Naive thymus-derived CD4-positive, alpha-beta T cell (primary cell): ENCODE measurements at regions not wholly inside any gene's neighbourhood (a gene's known extent, or its start where the extent isn't known, plus 50 kb on each side); places are given as distances from the start of the nearest gene placed in this dataset.

Experiments
- ATAC-seq: fragments of 150-1000 bp; cut with Tn5 transposase; 2 replicates; pipeline ENCODE4 v1.10.0; 2021; ENCODE audit warnings: mild to moderate bottlenecking, moderate library complexity
- CTCF ChIA-PET: fragments of 350-600 bp; sonication (Branson Sonifier 250); formaldehyde crosslinking; loops from one replicate; lab custom pipeline; 2021; ENCODE audit warnings: antibody characterized with exemption; lab: Charles Lee
- POLR2A ChIA-PET: fragments of 350-600 bp; sonication (Branson Sonifier 250); formaldehyde crosslinking; loops from one replicate; lab custom pipeline; 2021; ENCODE audit warnings: antibody characterized with exemption, inconsistent platforms; lab: Charles Lee
- DNase-seq, 9 donors: peaks; one replicate each; pipeline versions ENCODE4 v3.0.0 to v3.0.0-alpha.2; 2020 to 2022; ENCODE audit warnings: mixed read lengths in 1 of 9
- H3K27ac ChIP-seq: one replicate; pipeline ENCODE4 v1.7.0; 2013; ENCODE audit warnings: mild to moderate bottlenecking, low read depth, low read length, moderate library complexity
- H3K27me3 ChIP-seq, 2 donors: one replicate each; pipeline ENCODE4 v1.7.0; 2013; ENCODE audit warnings: low read length in 2 of 2, mild to moderate bottlenecking in 2 of 2, moderate library complexity in 2 of 2; ENCODE audit not compliant: control insufficient read depth in 2 of 2, insufficient read depth in 2 of 2
- H3K36me3 ChIP-seq, 3 experiments: 1 replicate in 2 of 3; 2 replicates in 1 of 3; pipeline ENCODE4 v1.7.0; 2013; ENCODE audit warnings: low read length in 3 of 3, mild to moderate bottlenecking in 3 of 3, moderate library complexity in 1 of 3; ENCODE audit not compliant: insufficient read depth in 3 of 3, control insufficient read depth in 2 of 3
- H3K4me1 ChIP-seq, 2 donors: one replicate each; pipeline ENCODE4 v1.7.0; 2013; ENCODE audit warnings: low read length in 2 of 2, mild to moderate bottlenecking in 2 of 2, moderate library complexity in 1 of 2; ENCODE audit not compliant: control insufficient read depth in 2 of 2, insufficient read depth in 2 of 2
- H3K4me3 ChIP-seq: 2 replicates; pipeline ENCODE4 v1.7.0; 2013; ENCODE audit warnings: mild to moderate bottlenecking, low read length
- H3K9me3 ChIP-seq, 3 experiments: 1 replicate in 2 of 3; 2 replicates in 1 of 3; pipeline ENCODE4 v1.7.0; 2013; ENCODE audit warnings: low read length in 3 of 3; ENCODE audit not compliant: control insufficient read depth in 2 of 3
- H3K27ac Mint-ChIP-seq, 9 donors: one replicate each; pipeline ENCODE4 v1.8.0; 2020 to 2022; ENCODE audit warnings: mixed read lengths in 9 of 9, mild to moderate bottlenecking in 8 of 9, moderate library complexity in 5 of 9, inconsistent platforms in 2 of 9
- H3K27me3 Mint-ChIP-seq, 5 donors: one replicate each; pipeline ENCODE4 v1.8.0; 2021 to 2022; ENCODE audit warnings: mixed read lengths in 5 of 5, mild to moderate bottlenecking in 1 of 5
- H3K36me3 Mint-ChIP-seq, 5 donors: one replicate each; pipeline ENCODE4 v1.8.0; 2020 to 2022; ENCODE audit warnings: mixed read lengths in 5 of 5, mild to moderate bottlenecking in 3 of 5, inconsistent platforms in 1 of 5
- H3K4me1 Mint-ChIP-seq, 7 donors: one replicate each; pipeline ENCODE4 v1.8.0; 2020 to 2022; ENCODE audit warnings: mixed read lengths in 7 of 7, mild to moderate bottlenecking in 3 of 7, inconsistent platforms in 1 of 7
- H3K4me3 Mint-ChIP-seq, 10 donors: one replicate each; pipeline ENCODE4 v1.8.0; 2020 to 2022; ENCODE audit warnings: mild to moderate bottlenecking in 10 of 10, mixed read lengths in 10 of 10, moderate library complexity in 6 of 10, inconsistent platforms in 2 of 10
- H3K9me3 Mint-ChIP-seq, 11 donors: one replicate each; pipeline ENCODE4 v1.8.0; 2020 to 2022; ENCODE audit warnings: mixed read lengths in 11 of 11, mild to moderate bottlenecking in 4 of 11, inconsistent platforms in 1 of 11, moderate library complexity in 1 of 11
- intact Hi-C, 2 donors: fragments of 100-400 bp; cut with micrococcal nuclease; formaldehyde crosslinking; loops; one replicate each; pipeline ENCODE4 v1.15.1; 2023

GRCh38 chr6:80636689-80637088 lies 530.2 kb downstream of the BCKDHB start:
- POLR2A ChIA-PET, result no interaction called here
- H3K27ac ChIP-seq, result no peak overlapping the region
- Mint-ChIP-seq H3K4me1 (no peaks in the 10 kb centered on the region), H3K27ac (no peak overlapping the region), H3K9me3 (peaks cover 0 to 8% (median 0%) of the 10 kb centered on the region in 11 donors), H3K36me3 (no peaks in the 10 kb centered on the region), H3K4me3 (no peak overlapping the region), H3K27me3 (peaks cover 0 to 8% (median 0%) of the 10 kb centered on the region in 5 donors)
- no peaks in the 10 kb centered on the region for H3K27me3 ChIP-seq
- no peaks in the 10 kb centered on the region for H3K9me3 ChIP-seq
- ATAC-seq (no peak), DNase-seq (no peak)
- no peaks in the 10 kb centered on the region for H3K4me1 ChIP-seq
- no peaks in the 10 kb centered on the region for H3K36me3 ChIP-seq
- intact Hi-C loops, result no loop called here
- no peak overlapping the region for H3K4me3 ChIP-seq
- CTCF ChIA-PET, result no interaction called here

GRCh38 chr6:80633412-80633811 lies 526.9 kb downstream of the BCKDHB start:
- Histone ChIP-seq H3K36me3 (no peaks in the 10 kb centered on the region), H3K4me1 (no peaks in the 10 kb centered on the region), H3K27ac (no peak overlapping the region), H3K4me3 (no peak overlapping the region), H3K27me3 (no peaks in the 10 kb centered on the region), H3K9me3 (no peaks in the 10 kb centered on the region)
- peaks cover 0 to 8% (median 0%) of the 10 kb centered on the region in 11 donors for H3K9me3 Mint-ChIP-seq
- ATAC-seq (no peak), DNase-seq (no peak)
- H3K27ac Mint-ChIP-seq, result no peak overlapping the region
- ChIA-PET CTCF (no interaction called here), POLR2A (interaction anchor here (0.8 kb wide), 1 partner anchor 9 kb away, joined by 3 read pairs; no protein-coding TSS in a partner anchor)
- intact Hi-C loops, result no loop called here
- peaks cover 0 to 6% (median 0%) of the 10 kb centered on the region in 5 donors for H3K27me3 Mint-ChIP-seq
- H3K4me1 Mint-ChIP-seq, result no peaks in the 10 kb centered on the region
- no peak overlapping the region for H3K4me3 Mint-ChIP-seq
- no peaks in the 10 kb centered on the region for H3K36me3 Mint-ChIP-seq

GRCh38 chr6:80625405-80625804 lies 518.9 kb downstream of the BCKDHB start:
- ChIA-PET CTCF (no interaction called here), POLR2A (no interaction called here)
- H3K9me3 Mint-ChIP-seq, result peaks cover 0 to 24% (median 10%) of the 10 kb centered on the region in 11 donors

GRCh38 chr6:80623066-80623815 lies 516.8 kb downstream of the BCKDHB start:
- DNase-seq, result no peak
- Histone ChIP-seq H3K27me3 (no peaks in the 10 kb centered on the region), H3K4me1 (no peaks in the 10 kb centered on the region), H3K4me3 (no peak overlapping the region), H3K36me3 (no peaks in the 10 kb centered on the region), H3K9me3 (no peaks in the 10 kb centered on the region), H3K27ac (no peak overlapping the region)
- Mint-ChIP-seq H3K36me3 (peaks cover 0 to 5% (median 0%) of the 10 kb centered on the region in 5 donors), H3K4me1 (no peaks in the 10 kb centered on the region), H3K4me3 (no peak overlapping the region), H3K9me3 (peaks cover 0 to 21% (median 10%) of the 10 kb centered on the region in 11 donors), H3K27me3 (peaks cover 0 to 4% (median 0%) of the 10 kb centered on the region in 5 donors), H3K27ac (no peak overlapping the region)
- CTCF ChIA-PET, result no interaction called here
- no peak for ATAC-seq
- POLR2A ChIA-PET, result no interaction called here
- intact Hi-C loops, result no loop called here

More at GRCh38 chr6:80625405-80625804, 518.9 kb downstream of the BCKDHB start:
- Histone ChIP-seq H3K27ac (no peak overlapping the region), H3K36me3 (no peaks in the 10 kb centered on the region), H3K27me3 (no peaks in the 10 kb centered on the region), H3K9me3 (no peaks in the 10 kb centered on the region), H3K4me1 (no peaks in the 10 kb centered on the region), H3K4me3 (no peak overlapping the region)
- Mint-ChIP-seq H3K4me1 (no peaks in the 10 kb centered on the region), H3K36me3 (peaks cover 0 to 5% (median 0%) of the 10 kb centered on the region in 5 donors), H3K27ac (no peak overlapping the region), H3K27me3 (peaks cover 0 to 4% (median 0%) of the 10 kb centered on the region in 5 donors), H3K4me3 (no peak overlapping the region)
- DNase-seq (no peak), ATAC-seq (no peak)
- intact Hi-C loops, result no loop called here

GRCh38 chr6:80622641-80623040 lies 516.2 kb downstream of the BCKDHB start:
- H3K4me3 ChIP-seq, result no peak overlapping the region
- H3K27ac ChIP-seq, result no peak overlapping the region
- no peaks in the 10 kb centered on the region for H3K9me3 ChIP-seq
- ChIA-PET POLR2A (no interaction called here), CTCF (no interaction called here)
- H3K4me1 Mint-ChIP-seq, result no peaks in the 10 kb centered on the region
- ATAC-seq, result no peak
- H3K9me3 Mint-ChIP-seq, result peaks cover 0 to 23% (median 12%) of the 10 kb centered on the region in 11 donors
- peaks cover 0 to 4% (median 0%) of the 10 kb centered on the region in 5 donors for H3K27me3 Mint-ChIP-seq
- no peak for DNase-seq
- intact Hi-C loops, result no loop called here
- no peak overlapping the region for H3K27ac Mint-ChIP-seq
- H3K4me1 ChIP-seq, result no peaks in the 10 kb centered on the region
- no peak overlapping the region for H3K4me3 Mint-ChIP-seq
- H3K36me3 Mint-ChIP-seq, result peaks cover 0 to 5% (median 0%) of the 10 kb centered on the region in 5 donors
- H3K27me3 ChIP-seq, result no peaks in the 10 kb centered on the region
- H3K36me3 ChIP-seq, result no peaks in the 10 kb centered on the region

GRCh38 chr6:80618953-80619352 lies 512.5 kb downstream of the BCKDHB start:
- ATAC-seq (no peak), DNase-seq (no peak)
- peaks cover 0 to 3% (median 0%) of the 10 kb centered on the region in 5 donors for H3K27me3 Mint-ChIP-seq
- peaks cover 0 to 21% (median 6%) of the 10 kb centered on the region in 11 donors for H3K9me3 Mint-ChIP-seq
- Histone ChIP-seq H3K4me1 (no peaks in the 10 kb centered on the region), H3K36me3 (no peaks in the 10 kb centered on the region), H3K27ac (no peak overlapping the region), H3K9me3 (no peaks in the 10 kb centered on the region), H3K4me3 (no peak overlapping the region), H3K27me3 (no peaks in the 10 kb centered on the region)
- H3K4me3 Mint-ChIP-seq, result no peak overlapping the region
- H3K27ac Mint-ChIP-seq, result no peak overlapping the region
- ChIA-PET CTCF (no interaction called here), POLR2A (no interaction called here)
- H3K36me3 Mint-ChIP-seq, result no peaks in the 10 kb centered on the region
- no peaks in the 10 kb centered on the region for H3K4me1 Mint-ChIP-seq
- intact Hi-C loops, result no loop called here

GRCh38 chr6:80610846-80611245 lies 504.4 kb downstream of the BCKDHB start:
- no peaks in the 10 kb centered on the region for H3K27me3 ChIP-seq
- ChIA-PET POLR2A (no interaction called here), CTCF (no interaction called here)
- Mint-ChIP-seq H3K9me3 (peaks cover 0 to 11% (median 4%) of the 10 kb centered on the region in 11 donors), H3K4me1 (no peaks in the 10 kb centered on the region), H3K27me3 (peaks cover 0 to 18% (median 11%) of the 10 kb centered on the region in 5 donors), H3K27ac (no peak overlapping the region), H3K4me3 (no peak overlapping the region), H3K36me3 (peaks cover 0 to 5% (median 0%) of the 10 kb centered on the region in 5 donors)
- no peak for DNase-seq
- no peak for ATAC-seq
- H3K4me3 ChIP-seq, result no peak overlapping the region
- H3K9me3 ChIP-seq, result no peaks in the 10 kb centered on the region
- intact Hi-C loops, result no loop called here
- H3K4me1 ChIP-seq, result no peaks in the 10 kb centered on the region
- no peak overlapping the region for H3K27ac ChIP-seq
- no peaks in the 10 kb centered on the region for H3K36me3 ChIP-seq
